GM12892 (cell line): ENCODE measurements at regions not wholly inside any gene's neighbourhood (a gene's known extent, or its start where the extent isn't known, plus 50 kb on each side); places are given as distances from the start of the nearest gene placed in this dataset.
"Not testable (repeated sequence)": the region's sequence is repeated elsewhere in the genome, so short reads cannot be mapped to it uniquely, and the experiment has no call there.

Source experiments
- POLR2A ChIP-seq: IDR thresholded peaks from 2 replicates; pipeline ENCODE4 v1.6.1; 2011; ENCODE audit warnings: low read depth, low read length, control low read depth
- TAF1 ChIP-seq: IDR thresholded peaks from 2 replicates; pipeline ENCODE4 v1.6.1; 2011; ENCODE audit warnings: low read depth, mild to moderate bottlenecking, control low read depth, low read length, borderline replicate concordance

DNA sequence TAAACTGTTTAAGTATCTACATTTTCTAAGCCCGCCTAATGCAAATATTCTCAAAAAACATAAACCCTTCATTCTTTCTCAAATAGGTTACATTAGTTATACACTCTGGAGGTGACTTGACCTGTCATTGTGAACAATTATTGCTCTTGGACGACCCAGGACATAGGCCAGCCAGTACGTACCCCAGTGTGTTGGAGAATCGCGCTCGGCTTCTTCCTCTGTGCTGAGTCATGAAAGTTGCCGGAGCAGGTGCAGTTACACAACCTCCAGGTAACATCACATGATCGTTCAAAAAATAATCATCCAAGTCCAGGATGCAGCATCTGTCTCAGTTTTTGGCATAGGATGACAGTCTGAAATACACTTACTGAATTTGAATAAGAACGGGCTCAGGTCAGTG, 71.9 kb upstream of the SAMD11 start:
- not testable (repeated sequence) for TF ChIP-seq TAF1, POLR2A
